B cell (primary cell): ENCODE measurements at regions not wholly inside any gene's neighbourhood (a gene's known extent, or its start where the extent isn't known, plus 50 kb on each side); places are given as distances from the start of the nearest gene placed in this dataset.

ENCODE experiments used
- ATAC-seq: fragments of 200-7000 bp; cut with Tn5 transposase; one replicate; pipeline ENCODE4 v1.10.0; 2021; ENCODE audit warnings: low read depth, mild to moderate bottlenecking, moderate number of reproducible peaks, moderate library complexity
- CTCF ChIA-PET: fragments of 350-600 bp; sonication (Branson Sonifier 250); formaldehyde crosslinking; loops from one replicate; lab custom pipeline; 2021; ENCODE audit warnings: antibody characterized with exemption, inconsistent platforms; lab: Charles Lee
- POLR2A ChIA-PET: fragments of 350-600 bp; sonication (Branson Sonifier 250); formaldehyde crosslinking; loops from one replicate; lab custom pipeline; 2021; ENCODE audit warnings: antibody characterized with exemption; lab: Charles Lee
- DNase-seq: peaks from one replicate; pipeline ENCODE4 v3.0.0; 2013
- H2AFZ ChIP-seq: 2 replicates; pipeline ENCODE4 v1.6.1; 2012; ENCODE audit warnings: mild to moderate bottlenecking, low read depth, low read length; ENCODE audit not compliant: insufficient read depth, poor library complexity, severe bottlenecking
- H3K27ac ChIP-seq, 2 donors: 1 replicate in 1 of 2; 2 replicates in 1 of 2; pipeline ENCODE4 v1.5.1; 2012 to 2013; ENCODE audit warnings: low read length in 2 of 2, mild to moderate bottlenecking in 2 of 2, moderate library complexity in 1 of 2
- H3K27me3 ChIP-seq, 4 experiments: fragments of 200-600 bp in 1 of 4; sonication (generic) in 1 of 4; replicated peaks in 1 of 4; 1 replicate in 2 of 4; 2 replicates in 2 of 4; pipeline versions ENCODE4 v1.6.1 to v1.7.0; 2013 to 2016; ENCODE audit warnings: low read length in 3 of 4, mild to moderate bottlenecking in 2 of 4, mixed read lengths in 1 of 4, moderate library complexity in 1 of 4; ENCODE audit not compliant: insufficient read depth in 4 of 4, control insufficient read depth in 3 of 4; ENCODE audit errors: control extremely low read depth in 1 of 4
- H3K36me3 ChIP-seq, 2 experiments: replicated peaks in 1 of 2; 1 replicate in 1 of 2; 2 replicates in 1 of 2; pipeline versions ENCODE4 v1.6.1 to v1.7.1; 2013; ENCODE audit warnings: low read length in 1 of 2; ENCODE audit not compliant: insufficient read depth in 2 of 2, control insufficient read depth in 1 of 2; ENCODE audit errors: control extremely low read depth in 1 of 2, extremely low read depth in 1 of 2
- H3K4me1 ChIP-seq, 2 donors: fragments of 200-600 bp in 1 of 2; sonication (generic) in 1 of 2; 1 replicate in 1 of 2; 2 replicates in 1 of 2; pipeline versions ENCODE4 v1.5.1 to v1.6.1; 2013 to 2017; ENCODE audit warnings: low read length in 2 of 2; ENCODE audit not compliant: control insufficient read depth in 2 of 2, insufficient read depth in 2 of 2
- H3K4me2 ChIP-seq: replicated peaks from 2 replicates; pipeline ENCODE3; 2012; ENCODE audit warnings: mild to moderate bottlenecking, low read depth, low read length; ENCODE audit not compliant: poor library complexity, severe bottlenecking
- H3K4me3 ChIP-seq, 5 experiments: fragments of 200-600 bp in 1 of 5; sonication (generic) in 1 of 5; 1 replicate in 3 of 5; 2 replicates in 2 of 5; pipeline versions ENCODE4 v1.5.1 to v1.7.0; 2011 to 2016; ENCODE audit warnings: low read length in 4 of 5, mild to moderate bottlenecking in 4 of 5, low read depth in 2 of 5, control low read depth in 1 of 5, moderate library complexity in 1 of 5; ENCODE audit not compliant: insufficient read depth in 1 of 5; ENCODE audit errors: control extremely low read depth in 1 of 5, extremely low read depth in 1 of 5
- H3K79me2 ChIP-seq: fragments of 200-600 bp; sonication (generic); one replicate; pipeline ENCODE4 v1.6.0; 2016; ENCODE audit warnings: low read length; ENCODE audit not compliant: control insufficient read depth, insufficient read depth
- H3K9ac ChIP-seq: fragments of 200-600 bp; sonication (generic); 2 replicates; pipeline ENCODE4 v1.6.1; 2017; ENCODE audit warnings: mild to moderate bottlenecking, low read length, moderate library complexity
- H3K9me3 ChIP-seq, 3 donors: one replicate each; pipeline versions ENCODE4 v1.6.1 to v1.7.1; 2013; ENCODE audit warnings: low read length in 2 of 3; ENCODE audit not compliant: control insufficient read depth in 2 of 3, insufficient read depth in 1 of 3; ENCODE audit errors: control extremely low read depth in 1 of 3
- H4K20me1 ChIP-seq: 2 replicates; pipeline ENCODE4 v1.6.0; 2012; ENCODE audit warnings: mild to moderate bottlenecking, low read length; ENCODE audit not compliant: insufficient read depth, control insufficient read depth, poor library complexity, severe bottlenecking
- H3K27ac Mint-ChIP-seq: one replicate; pipeline ENCODE4 v1.8.0; 2021; ENCODE audit warnings: mixed read lengths
- H3K27me3 Mint-ChIP-seq: one replicate; pipeline ENCODE4 v1.8.0; 2021; ENCODE audit warnings: mixed read lengths
- H3K4me1 Mint-ChIP-seq: one replicate; pipeline ENCODE4 v1.8.0; 2021; ENCODE audit warnings: mixed read lengths
- H3K4me3 Mint-ChIP-seq: one replicate; pipeline ENCODE4 v1.8.0; 2021; ENCODE audit warnings: mixed read lengths
- H3K9me3 Mint-ChIP-seq: one replicate; pipeline ENCODE4 v1.8.0; 2022; ENCODE audit warnings: mixed read lengths; ENCODE audit not compliant: insufficient read depth
- CTCF ChIP-seq: fragments of 200-600 bp; IDR thresholded peaks from one replicate; pipeline ENCODE4 v1.8.0; 2022; ENCODE audit warnings: antibody characterized with exemption, mild to moderate bottlenecking
- EZH2 ChIP-seq: IDR thresholded peaks from 2 replicates; pipeline ENCODE4 v1.6.1; 2012; ENCODE audit warnings: borderline replicate concordance, low read depth, mild to moderate bottlenecking, moderate library complexity, low read length; ENCODE audit not compliant: insufficient read depth, poor library complexity, severe bottlenecking
- WGBS: methylation state at CpG from one replicate; pipeline ENCODE4 v1.1.5; 2013; ENCODE audit warnings: missing lambda C conversion rate; ENCODE audit not compliant: insufficient coverage; 5-methylcytosine and 5-hydroxymethylcytosine counted together
- intact Hi-C: fragments of 100-400 bp; cut with micrococcal nuclease; formaldehyde crosslinking; loops from one replicate; pipeline ENCODE4 v1.10.0; 2022

DNA sequence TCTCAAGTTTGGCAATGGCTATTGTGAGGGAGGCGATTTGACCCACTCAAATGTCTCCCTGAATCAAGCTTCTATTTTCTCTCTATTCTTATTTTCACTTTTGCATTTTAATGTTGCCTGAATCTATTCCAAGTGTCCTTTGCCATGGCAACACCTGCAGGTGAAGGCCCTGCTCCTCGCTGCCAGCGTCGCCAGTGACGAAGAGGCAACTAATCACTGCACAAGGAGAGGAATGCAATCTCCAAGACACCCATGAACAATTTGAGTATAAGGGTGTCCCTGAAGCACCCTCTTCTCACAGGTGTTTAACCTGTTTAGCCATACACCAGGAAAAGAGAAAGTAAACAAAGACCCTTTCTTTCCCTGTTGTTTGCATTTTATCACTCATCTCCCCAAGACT lies 165.6 kb upstream of the VRK2 start:
- DNase-seq (no peak), ATAC-seq (no peak)
- no peaks in the 10 kb centered on the region for H3K79me2 ChIP-seq
- H3K4me3 ChIP-seq, result no peak overlapping the region
- no peak overlapping the region for H2AFZ ChIP-seq
- H3K9ac ChIP-seq, result no peak overlapping the region
- Mint-ChIP-seq H3K27me3 (no peaks in the 10 kb centered on the region), H3K9me3 (no peaks in the 10 kb centered on the region), H3K27ac (no peak overlapping the region), H3K4me3 (no peak overlapping the region), H3K4me1 (peaks cover 12% of the 10 kb centered on the region)
- CTCF ChIA-PET, result interaction anchor here (1.7 kb wide), 1 partner anchor 25 kb away, joined by 3 read pairs; no protein-coding TSS in a partner anchor
- intact Hi-C loops, result no loop called here
- H3K36me3 ChIP-seq, result no peaks in the 10 kb centered on the region
- H3K9me3 ChIP-seq, result no peaks in the 10 kb centered on the region
- peaks cover 0 to 12% of the 10 kb centered on the region in 2 donors for H3K4me1 ChIP-seq
- TF ChIP-seq CTCF, result no peak
- no peak for TF ChIP-seq EZH2
- H4K20me1 ChIP-seq, result no peaks in the 10 kb centered on the region
- POLR2A ChIA-PET, result no interaction called here
- no peaks in the 10 kb centered on the region for H3K27me3 ChIP-seq
- no peak overlapping the region for H3K27ac ChIP-seq
- H3K4me2 ChIP-seq, result no peak overlapping the region
- 94% methylated on average over 3 of the region's 5 CpGs for WGBS

DNA sequence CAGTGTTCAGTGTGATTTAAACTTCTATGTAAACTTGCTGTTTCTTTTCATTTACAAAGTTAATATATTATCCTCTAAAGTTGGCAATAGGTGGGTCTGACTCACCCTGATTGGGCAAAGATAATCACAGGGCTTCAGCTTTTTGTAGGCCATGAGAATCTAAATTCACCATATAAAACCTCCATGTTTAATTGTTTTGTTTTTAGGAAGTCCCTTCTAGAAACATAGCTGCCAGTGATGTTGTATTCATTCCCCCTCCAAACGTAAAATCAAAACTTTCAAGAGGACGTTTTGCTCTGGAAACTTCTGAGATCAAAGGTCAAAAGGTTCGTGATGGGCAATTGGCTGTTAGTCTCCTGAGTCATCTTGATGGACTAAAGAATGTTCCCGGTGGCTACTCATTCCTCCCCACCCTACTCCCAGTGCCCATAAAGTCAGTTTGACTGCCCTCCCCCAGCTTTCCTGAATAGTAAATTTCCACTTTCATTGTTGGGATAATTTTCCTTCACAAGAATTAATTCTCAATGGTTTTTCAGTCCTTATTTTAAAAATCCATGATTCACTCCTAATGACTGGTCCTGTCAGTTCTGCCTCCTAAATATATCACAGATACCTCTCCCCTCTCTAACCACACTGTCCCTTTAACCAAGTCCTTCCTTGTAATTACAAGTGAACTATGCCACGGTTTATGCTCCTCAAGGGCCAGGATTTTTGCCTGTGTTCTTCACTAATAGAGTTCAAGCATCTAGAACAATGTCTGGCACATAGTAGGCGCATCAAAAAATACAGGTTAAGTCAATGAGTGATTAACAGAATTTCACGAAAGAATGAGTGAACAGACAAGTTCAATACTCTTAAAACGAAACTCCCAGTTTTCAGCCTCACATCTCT lies 164.4 kb upstream of the VRK2 start:
- Mint-ChIP-seq H3K27ac (no peak overlapping the region), H3K27me3 (no peaks in the 10 kb centered on the region), H3K9me3 (no peaks in the 10 kb centered on the region), H3K4me3 (no peak overlapping the region), H3K4me1 (peaks cover 4% of the 10 kb centered on the region)
- no peak for DNase-seq
- WGBS, result 96% methylated on average over 4 of the region's 8 CpGs
- intact Hi-C loops, result no loop called here
- Histone ChIP-seq H3K27me3 (no peaks in the 10 kb centered on the region), H3K9me3 (no peaks in the 10 kb centered on the region), H3K9ac (no peak overlapping the region), H3K4me1 (no peaks in the 10 kb centered on the region), H3K4me3 (no peak overlapping the region), H3K27ac (no peak overlapping the region), H3K79me2 (no peaks in the 10 kb centered on the region), H4K20me1 (no peaks in the 10 kb centered on the region), H2AFZ (no peak overlapping the region), H3K4me2 (no peak overlapping the region), H3K36me3 (no peaks in the 10 kb centered on the region)
- CTCF ChIA-PET, result interaction anchor here (1.1 kb wide), 1 partner anchor 24 kb away, joined by 3 read pairs; no protein-coding TSS in a partner anchor
- TF ChIP-seq EZH2 (no peak), CTCF (no peak)
- ATAC-seq, result no peak
- POLR2A ChIA-PET, result no interaction called here
